Calu3 (cell line): ENCODE measurements at regions not wholly inside any gene's neighbourhood (a gene's known extent, or its start where the extent isn't known, plus 50 kb on each side); places are given as distances from the start of the nearest gene placed in this dataset.

Source experiments
- BruUV-seq: library from RNA; stranded (reverse); fragments of 400-500 nt; replicated peaks from 2 replicates; lab custom pipeline; 2021; lab: Mats Ljungman, UMichigan
- CTCF ChIA-PET: fragments of 300-600 bp; sonication (Branson Sonifier 250); formaldehyde crosslinking; loops from one replicate; lab custom pipeline; 2022; ENCODE audit warnings: antibody characterized with exemption; lab: Charles Lee
- DNase-seq: peaks from one replicate; pipeline ENCODE4 v3.0.0; 2022
- H3K27ac Mint-ChIP-seq: one replicate; pipeline ENCODE4 v1.8.0; 2022; ENCODE audit warnings: mixed read lengths; ENCODE audit not compliant: unreplicated experiment
- H3K27me3 Mint-ChIP-seq: one replicate; pipeline ENCODE4 v1.8.0; 2022; ENCODE audit warnings: mixed read lengths; ENCODE audit not compliant: unreplicated experiment
- H3K36me3 Mint-ChIP-seq: one replicate; pipeline ENCODE4 v1.8.0; 2022; ENCODE audit warnings: mild to moderate bottlenecking, moderate library complexity, mixed read lengths; ENCODE audit not compliant: insufficient read depth, unreplicated experiment
- H3K4me1 Mint-ChIP-seq: one replicate; pipeline ENCODE4 v1.8.0; 2022; ENCODE audit warnings: mild to moderate bottlenecking, low read depth, mixed read lengths; ENCODE audit not compliant: unreplicated experiment
- H3K4me3 Mint-ChIP-seq: one replicate; pipeline ENCODE4 v1.8.0; 2022; ENCODE audit warnings: mild to moderate bottlenecking, low read depth, moderate library complexity, mixed read lengths; ENCODE audit not compliant: unreplicated experiment
- H3K9me3 Mint-ChIP-seq: one replicate; pipeline ENCODE4 v1.8.0; 2022; ENCODE audit warnings: low read depth, mixed read lengths; ENCODE audit not compliant: unreplicated experiment
- CTCF ChIP-seq: fragments of 200-600 bp; IDR thresholded peaks from one replicate; pipeline ENCODE4 v1.8.0; 2022; ENCODE audit warnings: antibody characterized with exemption; ENCODE audit not compliant: unreplicated experiment
- intact Hi-C: fragments of 100-400 bp; cut with micrococcal nuclease; formaldehyde crosslinking; loops from one replicate; pipeline ENCODE4 v1.10.0; 2022; ENCODE audit not compliant: unreplicated experiment

- Mint-ChIP-seq H3K9me3 (peaks cover 3% of the 10 kb centered on the region), H3K27ac (no peak overlapping the region), H3K4me1 (no peaks in the 10 kb centered on the region), H3K36me3 (no peaks in the 10 kb centered on the region), H3K27me3 (no peaks in the 10 kb centered on the region), H3K4me3 (no peak overlapping the region)
- TF ChIP-seq CTCF, result no peak
- BruUV-seq, result no TSS peak
- intact Hi-C loops, result no loop called here
- DNase-seq, result no peak
- CTCF ChIA-PET, result no interaction called here
Measured at GRCh38 chr2:144854596-144854995, 334.7 kb upstream of the ZEB2 start.

DNA sequence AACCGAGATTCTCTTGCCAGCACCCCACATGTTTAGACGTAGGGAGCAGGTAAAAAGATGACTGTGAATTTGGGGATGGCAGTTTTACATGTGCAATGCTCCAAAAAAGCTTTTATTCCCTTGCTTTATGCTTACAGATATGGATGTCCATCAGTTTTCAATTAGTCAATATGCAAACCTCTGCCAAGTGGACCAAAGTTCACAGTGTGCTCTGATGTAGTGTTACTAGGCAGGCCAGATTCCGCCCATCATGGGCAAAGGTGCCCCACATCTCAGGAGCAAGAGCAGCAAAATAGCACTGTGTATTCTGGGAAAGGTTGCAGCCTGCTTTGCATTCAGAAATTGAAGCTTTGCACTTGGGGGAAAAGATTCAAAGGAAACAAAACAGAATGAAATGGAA lies 329.7 kb upstream of the ZEB2 start:
- intact Hi-C loops, result no loop called here
- Mint-ChIP-seq H3K27me3 (no peaks in the 10 kb centered on the region), H3K9me3 (peaks cover 7% of the 10 kb centered on the region), H3K4me1 (no peaks in the 10 kb centered on the region), H3K4me3 (no peak overlapping the region), H3K27ac (no peak overlapping the region), H3K36me3 (no peaks in the 10 kb centered on the region)
- BruUV-seq, result no TSS peak
- TF ChIP-seq CTCF, result no peak
- CTCF ChIA-PET, result no interaction called here
- DNase-seq, result no peak

GRCh38 chr2:144848423-144848822 lies 328.5 kb upstream of the ZEB2 start:
- Mint-ChIP-seq H3K27me3 (no peaks in the 10 kb centered on the region), H3K4me3 (no peak overlapping the region), H3K4me1 (no peaks in the 10 kb centered on the region), H3K36me3 (no peaks in the 10 kb centered on the region), H3K9me3 (peaks cover 5% of the 10 kb centered on the region), H3K27ac (no peak overlapping the region)
- no peak for TF ChIP-seq CTCF
- intact Hi-C loops, result no loop called here
- BruUV-seq, result no TSS peak
- CTCF ChIA-PET, result no interaction called here
- DNase-seq, result no peak

- no peak for DNase-seq
- CTCF ChIA-PET, result no interaction called here
- H3K36me3 Mint-ChIP-seq, result no peaks in the 10 kb centered on the region
- intact Hi-C loops, result no loop called here
- no TSS peak for BruUV-seq
- H3K9me3 Mint-ChIP-seq, result peaks cover 5% of the 10 kb centered on the region
- H3K4me3 Mint-ChIP-seq, result no peak overlapping the region
- H3K4me1 Mint-ChIP-seq, result no peaks in the 10 kb centered on the region
- H3K27ac Mint-ChIP-seq, result no peak overlapping the region
- H3K27me3 Mint-ChIP-seq, result no peaks in the 10 kb centered on the region
- no peak for TF ChIP-seq CTCF
Measured at GRCh38 chr2:144847347-144848080, 327.6 kb upstream of the ZEB2 start.
